ENCODE measurements at regions not wholly inside any gene's neighbourhood (a gene's known extent, or its start where the extent isn't known, plus 50 kb on each side); places are given as distances from the start of the nearest gene placed in this dataset.

- no peak overlapping the region for H3K27ac ChIP-seq (ENCODE audit: low read length)
- H3K4me1 ChIP-seq (ENCODE audit: control insufficient read depth, insufficient read depth, low read length), result no peaks in the 10 kb centered on the region
- DNase-seq (ENCODE audit: low read depth, low spot score), result no peak
- H3K9me3 ChIP-seq (ENCODE audit: control insufficient read depth, insufficient read depth, low read length), result no peaks in the 10 kb centered on the region; the same call in none of the 2 replicates
- H3K36me3 ChIP-seq (ENCODE audit: control insufficient read depth, insufficient read depth, low read length), result no peaks in the 10 kb centered on the region
- WGBS (ENCODE audit: insufficient coverage, insufficient read length), result no CpG with 5 or more reads among the region's 3 CpGs
- no peaks in the 10 kb centered on the region for H3K27me3 ChIP-seq (ENCODE audit: control insufficient read depth, insufficient read depth, low read length)
- no peak overlapping the region for H3K4me3 ChIP-seq (ENCODE audit: low read length)
Observed at GRCh38 chr21:23009360-23009759, 2011.2 kb downstream of the NCAM2 start.

- H3K4me1 ChIP-seq (ENCODE audit: control insufficient read depth, insufficient read depth, low read length), result no peaks in the 10 kb centered on the region
- WGBS (ENCODE audit: insufficient coverage, insufficient read length), result 100% methylated on average over 1 of the region's 4 CpGs
- DNase-seq (ENCODE audit: low read depth, low spot score), result no peak
- H3K27me3 ChIP-seq (ENCODE audit: control insufficient read depth, insufficient read depth, low read length), result no peaks in the 10 kb centered on the region
- no peaks in the 10 kb centered on the region; the same call in 1 of the 2 replicates for H3K9me3 ChIP-seq (ENCODE audit: control insufficient read depth, insufficient read depth, low read length)
- no peak overlapping the region for H3K27ac ChIP-seq (ENCODE audit: low read length)
- H3K36me3 ChIP-seq (ENCODE audit: control insufficient read depth, insufficient read depth, low read length), result no peaks in the 10 kb centered on the region
- H3K4me3 ChIP-seq (ENCODE audit: low read length), result no peak overlapping the region
Observed at GRCh38 chr21:23014021-23014420, 2015.8 kb downstream of the NCAM2 start.

DNA sequence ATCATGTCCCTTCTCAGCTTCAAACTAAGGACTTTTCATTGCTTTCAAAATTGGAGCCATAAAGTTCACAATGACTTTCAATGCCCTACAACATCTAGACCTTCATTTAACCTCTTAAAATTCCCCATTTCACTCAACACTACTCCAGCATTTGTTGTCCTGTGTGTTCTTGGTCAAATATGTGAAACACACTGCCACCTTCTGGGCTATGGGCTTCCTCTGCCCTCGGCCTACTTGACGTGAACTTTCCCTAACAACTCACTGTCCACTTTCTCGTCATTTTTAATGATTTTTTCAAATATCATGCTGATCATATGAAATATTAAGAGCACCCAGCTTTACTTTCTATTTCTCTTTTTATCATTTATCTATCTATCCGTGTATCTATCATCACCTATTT, 2018.4 kb downstream of the NCAM2 start:
- no peaks in the 10 kb centered on the region for H3K27me3 ChIP-seq (ENCODE audit: control insufficient read depth, insufficient read depth, low read length)
- H3K9me3 ChIP-seq (ENCODE audit: control insufficient read depth, insufficient read depth, low read length), result no peaks in the 10 kb centered on the region; the same call in 1 of the 2 replicates
- no peaks in the 10 kb centered on the region for H3K36me3 ChIP-seq (ENCODE audit: control insufficient read depth, insufficient read depth, low read length)
- WGBS (ENCODE audit: insufficient coverage, insufficient read length), result 100% methylated on average over 1 of the region's 4 CpGs
- no peak overlapping the region for H3K27ac ChIP-seq (ENCODE audit: low read length)
- H3K4me3 ChIP-seq (ENCODE audit: low read length), result no peak overlapping the region
- DNase-seq (ENCODE audit: low read depth, low spot score), result no peak
- no peaks in the 10 kb centered on the region for H3K4me1 ChIP-seq (ENCODE audit: control insufficient read depth, insufficient read depth, low read length)

- Histone ChIP-seq H3K27ac (ENCODE audit: low read length) (no peak overlapping the region), H3K27me3 (ENCODE audit: control insufficient read depth, insufficient read depth, low read length) (no peaks in the 10 kb centered on the region), H3K4me3 (ENCODE audit: low read length) (no peak overlapping the region), H3K9me3 (ENCODE audit: control insufficient read depth, insufficient read depth, low read length) (no peaks in the 10 kb centered on the region; the same call in 1 of the 2 replicates), H3K36me3 (ENCODE audit: control insufficient read depth, insufficient read depth, low read length) (no peaks in the 10 kb centered on the region), H3K4me1 (ENCODE audit: control insufficient read depth, insufficient read depth, low read length) (no peaks in the 10 kb centered on the region)
- no peak for DNase-seq (ENCODE audit: low read depth, low spot score)
Observed at GRCh38 chr21:23017989-23018388, 2019.8 kb downstream of the NCAM2 start.

DNA sequence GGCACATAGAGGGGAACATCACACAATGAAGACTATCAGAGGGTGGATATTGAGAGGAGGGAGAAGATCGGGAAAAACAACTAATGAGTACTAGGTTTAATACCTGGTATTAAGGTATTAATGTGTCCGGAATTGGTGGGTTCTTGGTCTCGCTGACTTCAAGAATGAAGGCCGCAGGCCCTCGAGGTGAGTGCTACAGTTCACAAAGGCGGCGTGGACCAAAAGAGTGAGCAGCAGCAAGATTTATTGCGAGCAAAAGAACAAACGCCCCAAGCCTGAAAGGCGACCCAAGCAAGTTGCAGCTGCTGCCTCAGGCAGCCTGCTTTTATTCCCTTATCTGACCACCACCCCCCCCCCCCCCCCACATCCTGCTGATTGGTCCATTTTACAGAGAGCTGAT, 2022.8 kb downstream of the NCAM2 start:
- no CpG with 5 or more reads among the region's 10 CpGs for WGBS (ENCODE audit: insufficient coverage, insufficient read length)
- H3K36me3 ChIP-seq (ENCODE audit: control insufficient read depth, insufficient read depth, low read length), result no peaks in the 10 kb centered on the region
- no peak overlapping the region for H3K4me3 ChIP-seq (ENCODE audit: low read length)
- no peaks in the 10 kb centered on the region for H3K4me1 ChIP-seq (ENCODE audit: control insufficient read depth, insufficient read depth, low read length)
- DNase-seq (ENCODE audit: low read depth, low spot score), result no peak
- no peaks in the 10 kb centered on the region for H3K9me3 ChIP-seq (ENCODE audit: control insufficient read depth, insufficient read depth, low read length)
- H3K27ac ChIP-seq (ENCODE audit: low read length), result no peak overlapping the region
- H3K27me3 ChIP-seq (ENCODE audit: control insufficient read depth, insufficient read depth, low read length), result no peaks in the 10 kb centered on the region

DNA sequence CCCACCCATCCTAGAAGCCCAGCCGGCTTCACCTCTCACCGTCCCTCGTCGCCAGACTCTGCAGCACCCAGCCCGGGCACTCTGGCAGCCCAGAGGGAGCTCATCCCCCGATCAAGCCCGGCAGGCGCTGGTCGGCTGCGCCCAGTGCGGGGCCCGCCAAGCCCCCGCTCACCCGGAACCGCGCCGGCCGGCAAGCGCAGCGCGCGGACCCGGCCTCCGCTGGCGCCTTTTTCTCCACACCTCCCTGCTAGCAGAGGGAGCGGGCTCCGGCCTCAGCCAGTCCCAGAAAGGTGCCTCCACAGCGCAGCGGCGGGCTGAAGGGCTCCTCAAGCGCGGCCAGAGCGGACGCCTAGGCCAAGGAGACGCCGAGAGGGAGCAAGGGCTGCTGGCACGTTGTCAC, 2023.3 kb downstream of the NCAM2 start:
- Histone ChIP-seq H3K4me1 (ENCODE audit: control insufficient read depth, insufficient read depth, low read length) (no peaks in the 10 kb centered on the region), H3K9me3 (ENCODE audit: control insufficient read depth, insufficient read depth, low read length) (no peaks in the 10 kb centered on the region), H3K27ac (ENCODE audit: low read length) (no peak overlapping the region), H3K36me3 (ENCODE audit: control insufficient read depth, insufficient read depth, low read length) (no peaks in the 10 kb centered on the region), H3K4me3 (ENCODE audit: low read length) (no peak overlapping the region), H3K27me3 (ENCODE audit: control insufficient read depth, insufficient read depth, low read length) (no peaks in the 10 kb centered on the region)
- no peak for DNase-seq (ENCODE audit: low read depth, low spot score)
- no CpG with 5 or more reads among the region's 37 CpGs for WGBS (ENCODE audit: insufficient coverage, insufficient read length)

DNA sequence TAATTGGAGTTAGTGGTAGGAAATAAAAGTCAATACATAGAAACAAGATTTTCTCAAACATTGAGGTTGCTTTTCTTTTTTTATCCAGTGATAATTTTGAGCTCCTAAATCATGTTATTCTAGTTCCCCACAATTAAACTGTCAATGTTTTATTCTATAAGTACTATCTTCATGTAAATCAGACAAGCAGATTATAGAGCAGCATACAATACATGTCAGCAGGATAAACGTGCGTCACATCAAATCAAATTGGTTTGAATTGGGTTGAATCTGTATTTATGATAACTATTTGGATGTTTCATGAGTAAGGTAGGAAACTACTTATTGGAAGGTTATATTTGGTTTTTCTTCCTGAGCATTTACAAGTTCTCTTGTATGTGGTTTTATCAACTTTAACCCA, 2028.7 kb downstream of the NCAM2 start:
- WGBS (ENCODE audit: insufficient coverage, insufficient read length), result no CpG with 5 or more reads among the region's 2 CpGs

GRCh38 chr21:23039846-23040245, 2041.6 kb downstream of the NCAM2 start:
- H3K36me3 ChIP-seq (ENCODE audit: control insufficient read depth, insufficient read depth, low read length), result no peaks in the 10 kb centered on the region
- DNase-seq (ENCODE audit: low read depth, low spot score), result no peak
- H3K27ac ChIP-seq (ENCODE audit: low read length), result no peak overlapping the region
- H3K4me1 ChIP-seq (ENCODE audit: control insufficient read depth, insufficient read depth, low read length), result no peaks in the 10 kb centered on the region
- no peaks in the 10 kb centered on the region for H3K27me3 ChIP-seq (ENCODE audit: control insufficient read depth, insufficient read depth, low read length)
- H3K4me3 ChIP-seq (ENCODE audit: low read length), result no peak overlapping the region
- no CpG with 5 or more reads among the region's 7 CpGs for WGBS (ENCODE audit: insufficient coverage, insufficient read length)
- H3K9me3 ChIP-seq (ENCODE audit: control insufficient read depth, insufficient read depth, low read length), result no peaks in the 10 kb centered on the region; the same call in 1 of the 2 replicates

More for the DNA sequence above, 2028.7 kb downstream of the NCAM2 start:
- no peak for DNase-seq (ENCODE audit: low read depth, low spot score)
- no peaks in the 10 kb centered on the region for H3K4me1 ChIP-seq (ENCODE audit: control insufficient read depth, insufficient read depth, low read length)
- no peaks in the 10 kb centered on the region for H3K9me3 ChIP-seq (ENCODE audit: control insufficient read depth, insufficient read depth, low read length)
- H3K4me3 ChIP-seq (ENCODE audit: low read length), result no peak overlapping the region
- no peaks in the 10 kb centered on the region for H3K36me3 ChIP-seq (ENCODE audit: control insufficient read depth, insufficient read depth, low read length)
- H3K27ac ChIP-seq (ENCODE audit: low read length), result no peak overlapping the region
- H3K27me3 ChIP-seq (ENCODE audit: control insufficient read depth, insufficient read depth, low read length), result no peaks in the 10 kb centered on the region

DNA sequence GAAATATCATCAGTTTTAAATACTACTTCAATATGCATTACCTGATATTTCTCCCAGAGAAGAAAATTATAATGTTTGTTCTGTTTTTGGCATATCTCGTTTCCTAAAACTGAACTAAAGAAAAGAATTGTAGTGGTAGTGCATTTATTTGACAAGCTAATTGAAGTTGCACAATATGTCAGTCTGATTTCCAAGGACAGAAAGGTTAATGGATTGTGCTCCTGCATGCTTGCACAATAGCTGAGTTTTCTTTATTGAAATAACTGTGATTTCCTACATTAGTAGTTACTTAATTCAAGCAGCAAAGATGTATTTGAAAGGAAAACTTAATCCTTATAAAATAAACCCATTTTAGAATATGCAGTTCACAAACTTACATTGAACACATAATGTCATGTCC, 2047.7 kb downstream of the NCAM2 start:
- Histone ChIP-seq H3K4me3 (ENCODE audit: low read length) (no peak overlapping the region), H3K27me3 (ENCODE audit: control insufficient read depth, insufficient read depth, low read length) (no peaks in the 10 kb centered on the region), H3K9me3 (ENCODE audit: control insufficient read depth, insufficient read depth, low read length) (no peaks in the 10 kb centered on the region; the same call in 1 of the 2 replicates), H3K27ac (ENCODE audit: low read length) (no peak overlapping the region), H3K36me3 (ENCODE audit: control insufficient read depth, insufficient read depth, low read length) (no peaks in the 10 kb centered on the region), H3K4me1 (ENCODE audit: control insufficient read depth, insufficient read depth, low read length) (no peaks in the 10 kb centered on the region)
- no peak for DNase-seq (ENCODE audit: low read depth, low spot score)
- WGBS (ENCODE audit: insufficient coverage, insufficient read length), result no CpG with 5 or more reads among the region's 1 CpG

DNA sequence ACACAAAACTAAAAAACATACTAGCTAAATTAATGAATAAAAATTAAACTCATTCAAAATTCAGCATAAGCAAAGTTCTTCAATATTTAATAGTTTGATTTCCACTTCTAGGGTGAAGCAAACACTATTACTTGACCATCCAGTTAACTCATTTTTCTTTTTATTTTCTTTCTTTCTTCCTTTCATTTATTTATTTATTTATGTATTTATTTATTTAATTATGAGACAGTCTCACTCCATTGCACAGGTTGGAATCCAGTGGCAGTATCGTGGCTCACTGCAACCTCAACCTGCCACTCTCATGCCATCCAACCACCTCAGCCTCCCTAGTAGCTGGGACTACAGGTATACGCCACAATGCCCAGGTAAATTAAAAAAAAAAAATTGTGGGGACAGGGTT, 2069.5 kb downstream of the NCAM2 start:
- H3K27ac ChIP-seq (ENCODE audit: low read length), result no peak overlapping the region
- WGBS (ENCODE audit: insufficient coverage, insufficient read length), result no CpG with 5 or more reads among the region's 2 CpGs
- H3K9me3 ChIP-seq (ENCODE audit: control insufficient read depth, insufficient read depth, low read length), result no peaks in the 10 kb centered on the region; the same call in 1 of the 2 replicates
- H3K27me3 ChIP-seq (ENCODE audit: control insufficient read depth, insufficient read depth, low read length), result no peaks in the 10 kb centered on the region
- no peaks in the 10 kb centered on the region for H3K4me1 ChIP-seq (ENCODE audit: control insufficient read depth, insufficient read depth, low read length)
- H3K36me3 ChIP-seq (ENCODE audit: control insufficient read depth, insufficient read depth, low read length), result no peaks in the 10 kb centered on the region
- DNase-seq (ENCODE audit: low read depth, low spot score), result no peak
- H3K4me3 ChIP-seq (ENCODE audit: low read length), result no peak overlapping the region

DNA sequence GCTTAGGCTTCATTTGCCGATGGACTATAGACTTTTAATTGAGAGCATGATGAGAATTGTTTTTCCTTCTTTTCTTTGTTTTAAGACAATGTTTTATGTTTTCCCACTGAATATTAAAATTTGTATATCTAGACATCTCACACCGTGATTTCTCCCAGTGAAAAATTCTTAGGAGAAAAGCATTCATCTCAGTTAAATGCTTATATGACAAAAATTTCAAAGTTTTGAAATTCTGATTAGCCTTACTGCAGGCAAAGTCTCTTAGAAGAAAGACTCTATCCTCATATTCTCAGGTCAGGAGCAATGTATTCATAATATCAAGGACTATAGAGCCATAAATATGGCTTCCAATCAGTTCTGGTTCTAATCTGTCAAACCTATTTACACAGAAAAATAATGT, 2085.0 kb downstream of the NCAM2 start:
- Histone ChIP-seq H3K36me3 (ENCODE audit: control insufficient read depth, insufficient read depth, low read length) (no peaks in the 10 kb centered on the region), H3K4me3 (ENCODE audit: low read length) (no peak overlapping the region), H3K27ac (ENCODE audit: low read length) (no peak overlapping the region), H3K27me3 (ENCODE audit: control insufficient read depth, insufficient read depth, low read length) (no peaks in the 10 kb centered on the region), H3K4me1 (ENCODE audit: control insufficient read depth, insufficient read depth, low read length) (no peaks in the 10 kb centered on the region), H3K9me3 (ENCODE audit: control insufficient read depth, insufficient read depth, low read length) (no peaks in the 10 kb centered on the region)
- no peak for DNase-seq (ENCODE audit: low read depth, low spot score)
- no CpG with 5 or more reads among the region's 2 CpGs for WGBS (ENCODE audit: insufficient coverage, insufficient read length)

All from iPS DF 6.9 (cell line).